ENCODE measurements at regions not wholly inside any gene's neighbourhood (a gene's known extent, or its start where the extent isn't known, plus 50 kb on each side); places are given as distances from the start of the nearest gene placed in this dataset.
A peak's percentile ranks its signal among the peaks of the same experiment; 100 is the strongest.

- no peak for TF ChIP-seq YY1 (IDR thresholded peaks at IDR 0.05; ENCODE audit: insufficient read depth, insufficient read length)
- no peak for TF ChIP-seq SUZ12 (IDR thresholded peaks at IDR 0.05; ENCODE audit: extremely low read depth, insufficient read depth, insufficient read length)
- no peak for TF ChIP-seq ZNF274 (IDR thresholded peaks at IDR 0.05; ENCODE audit: low read depth, low read length)
- Histone ChIP-seq H3K9ac (ENCODE audit: insufficient read length, low read depth) (no peak overlapping the region), H3K9me3 (ENCODE audit: insufficient read depth, low read length) (no peaks in the 10 kb centered on the region), H3K36me3 (ENCODE audit: insufficient read depth, insufficient read length, low read length) (no peaks in the 10 kb centered on the region), H3K4me1 (ENCODE audit: insufficient read depth, insufficient read length) (peaks cover 4% of the 10 kb centered on the region), H3K27me3 (ENCODE audit: insufficient read depth, insufficient read length) (no peaks in the 10 kb centered on the region), H3K4me3 (ENCODE audit: insufficient read length, low read depth) (no peak overlapping the region)
- DNase-seq (ENCODE audit: low read depth, low spot score): peak; percentile 6
These were observed 1119.7 kb downstream of the VRK1 start for GRCh38 chr14:97916669-97917568.

GRCh38 chr14:97920201-97920600 lies 1123.0 kb downstream of the VRK1 start:
- no peak overlapping the region for H3K4me3 ChIP-seq (ENCODE audit: insufficient read length, low read depth)
- TF ChIP-seq SUZ12 (IDR thresholded peaks at IDR 0.05; ENCODE audit: extremely low read depth, insufficient read depth, insufficient read length) (no peak), YY1 (IDR thresholded peaks at IDR 0.05; ENCODE audit: insufficient read depth, insufficient read length) (no peak), ZNF274 (IDR thresholded peaks at IDR 0.05; ENCODE audit: low read depth, low read length) (no peak)
- no peaks in the 10 kb centered on the region for H3K27me3 ChIP-seq (ENCODE audit: insufficient read depth, insufficient read length)
- peaks cover 4% of the 10 kb centered on the region for H3K4me1 ChIP-seq (ENCODE audit: insufficient read depth, insufficient read length)
- H3K9me3 ChIP-seq (ENCODE audit: insufficient read depth, low read length): no peaks in the 10 kb centered on the region
- no peak for DNase-seq (ENCODE audit: low read depth, low spot score)
- no peak overlapping the region for H3K9ac ChIP-seq (ENCODE audit: insufficient read length, low read depth)
- no peaks in the 10 kb centered on the region for H3K36me3 ChIP-seq (ENCODE audit: insufficient read depth, insufficient read length, low read length)

GRCh38 chr14:97921296-97921695 lies 1124.1 kb downstream of the VRK1 start:
- no peaks in the 10 kb centered on the region for H3K27me3 ChIP-seq (ENCODE audit: insufficient read depth, insufficient read length)

GRCh38 chr14:97924922-97925613 lies 1127.9 kb downstream of the VRK1 start:
- Histone ChIP-seq H3K27me3 (ENCODE audit: insufficient read depth, insufficient read length) (no peaks in the 10 kb centered on the region), H3K4me3 (ENCODE audit: insufficient read length, low read depth) (no peak overlapping the region), H3K36me3 (ENCODE audit: insufficient read depth, insufficient read length, low read length) (no peaks in the 10 kb centered on the region), H3K4me1 (ENCODE audit: insufficient read depth, insufficient read length) (no peaks in the 10 kb centered on the region), H3K9me3 (ENCODE audit: insufficient read depth, low read length) (no peaks in the 10 kb centered on the region), H3K9ac (ENCODE audit: insufficient read length, low read depth) (no peak overlapping the region)
- DNase-seq (ENCODE audit: low read depth, low spot score): no peak
- TF ChIP-seq YY1 (IDR thresholded peaks at IDR 0.05; ENCODE audit: insufficient read depth, insufficient read length) (no peak), ZNF274 (IDR thresholded peaks at IDR 0.05; ENCODE audit: low read depth, low read length) (no peak), SUZ12 (IDR thresholded peaks at IDR 0.05; ENCODE audit: extremely low read depth, insufficient read depth, insufficient read length) (no peak)

More at GRCh38 chr14:97921296-97921695, 1124.1 kb downstream of the VRK1 start:
- H3K36me3 ChIP-seq (ENCODE audit: insufficient read depth, insufficient read length, low read length): no peaks in the 10 kb centered on the region
- TF ChIP-seq ZNF274 (IDR thresholded peaks at IDR 0.05; ENCODE audit: low read depth, low read length): no peak
- no peak for TF ChIP-seq SUZ12 (IDR thresholded peaks at IDR 0.05; ENCODE audit: extremely low read depth, insufficient read depth, insufficient read length)
- TF ChIP-seq YY1 (IDR thresholded peaks at IDR 0.05; ENCODE audit: insufficient read depth, insufficient read length): no peak
- H3K4me3 ChIP-seq (ENCODE audit: insufficient read length, low read depth): no peak overlapping the region
- no peaks in the 10 kb centered on the region for H3K9me3 ChIP-seq (ENCODE audit: insufficient read depth, low read length)
- peaks cover 4% of the 10 kb centered on the region for H3K4me1 ChIP-seq (ENCODE audit: insufficient read depth, insufficient read length)
- no peak for DNase-seq (ENCODE audit: low read depth, low spot score)
- no peak overlapping the region for H3K9ac ChIP-seq (ENCODE audit: insufficient read length, low read depth)

GRCh38 chr14:97930166-97930565 lies 1133.0 kb downstream of the VRK1 start:
- H3K9me3 ChIP-seq (ENCODE audit: insufficient read depth, low read length): no peaks in the 10 kb centered on the region
- no peaks in the 10 kb centered on the region for H3K4me1 ChIP-seq (ENCODE audit: insufficient read depth, insufficient read length)
- no peak for DNase-seq (ENCODE audit: low read depth, low spot score)

GRCh38 chr14:97931273-97931672 lies 1134.1 kb downstream of the VRK1 start:
- Histone ChIP-seq H3K27me3 (ENCODE audit: insufficient read depth, insufficient read length) (no peaks in the 10 kb centered on the region), H3K9ac (ENCODE audit: insufficient read length, low read depth) (no peak overlapping the region), H3K9me3 (ENCODE audit: insufficient read depth, low read length) (no peaks in the 10 kb centered on the region), H3K4me1 (ENCODE audit: insufficient read depth, insufficient read length) (no peaks in the 10 kb centered on the region), H3K36me3 (ENCODE audit: insufficient read depth, insufficient read length, low read length) (no peaks in the 10 kb centered on the region), H3K4me3 (ENCODE audit: insufficient read length, low read depth) (no peak overlapping the region)
- no peak for TF ChIP-seq YY1 (IDR thresholded peaks at IDR 0.05; ENCODE audit: insufficient read depth, insufficient read length)
- TF ChIP-seq ZNF274 (IDR thresholded peaks at IDR 0.05; ENCODE audit: low read depth, low read length): no peak
- no peak for TF ChIP-seq SUZ12 (IDR thresholded peaks at IDR 0.05; ENCODE audit: extremely low read depth, insufficient read depth, insufficient read length)
- no peak for DNase-seq (ENCODE audit: low read depth, low spot score)

More at GRCh38 chr14:97930166-97930565, 1133.0 kb downstream of the VRK1 start:
- TF ChIP-seq ZNF274 (IDR thresholded peaks at IDR 0.05; ENCODE audit: low read depth, low read length) (no peak), YY1 (IDR thresholded peaks at IDR 0.05; ENCODE audit: insufficient read depth, insufficient read length) (no peak), SUZ12 (IDR thresholded peaks at IDR 0.05; ENCODE audit: extremely low read depth, insufficient read depth, insufficient read length) (no peak)
- H3K9ac ChIP-seq (ENCODE audit: insufficient read length, low read depth): no peak overlapping the region
- H3K36me3 ChIP-seq (ENCODE audit: insufficient read depth, insufficient read length, low read length): no peaks in the 10 kb centered on the region
- no peaks in the 10 kb centered on the region for H3K27me3 ChIP-seq (ENCODE audit: insufficient read depth, insufficient read length)
- H3K4me3 ChIP-seq (ENCODE audit: insufficient read length, low read depth): no peak overlapping the region

GRCh38 chr14:97942921-97943320 lies 1145.7 kb downstream of the VRK1 start:
- DNase-seq (ENCODE audit: low read depth, low spot score): no peak
- no peaks in the 10 kb centered on the region for H3K27me3 ChIP-seq (ENCODE audit: insufficient read depth, insufficient read length)
- no peaks in the 10 kb centered on the region for H3K36me3 ChIP-seq (ENCODE audit: insufficient read depth, insufficient read length, low read length)
- no peak for TF ChIP-seq YY1 (IDR thresholded peaks at IDR 0.05; ENCODE audit: insufficient read depth, insufficient read length)
- no peak for TF ChIP-seq SUZ12 (IDR thresholded peaks at IDR 0.05; ENCODE audit: extremely low read depth, insufficient read depth, insufficient read length)
- no peak for TF ChIP-seq ZNF274 (IDR thresholded peaks at IDR 0.05; ENCODE audit: low read depth, low read length)
- H3K9me3 ChIP-seq (ENCODE audit: insufficient read depth, low read length): no peaks in the 10 kb centered on the region
- no peak overlapping the region for H3K4me3 ChIP-seq (ENCODE audit: insufficient read length, low read depth)
- H3K9ac ChIP-seq (ENCODE audit: insufficient read length, low read depth): no peak overlapping the region
- H3K4me1 ChIP-seq (ENCODE audit: insufficient read depth, insufficient read length): peaks cover 6% of the 10 kb centered on the region
